PFSK-1 (cell line): ENCODE measurements at regions not wholly inside any gene's neighbourhood (a gene's known extent, or its start where the extent isn't known, plus 50 kb on each side); places are given as distances from the start of the nearest gene placed in this dataset.

Source experiments
- POLR2AphosphoS5 ChIP-seq: IDR thresholded peaks from 2 replicates; pipeline ENCODE4 v1.6.1; 2012; ENCODE audit warnings: low read depth, mild to moderate bottlenecking, control low read depth, low read length, moderate library complexity
- SIN3A ChIP-seq: IDR thresholded peaks from 2 replicates; pipeline ENCODE4 v1.6.1; 2012; ENCODE audit warnings: mild to moderate bottlenecking, low read length, moderate library complexity, borderline replicate concordance; ENCODE audit not compliant: insufficient read depth
- TAF1 ChIP-seq: IDR thresholded peaks from 2 replicates; pipeline ENCODE4 v1.6.1; 2012; ENCODE audit warnings: low read length, control low read depth, borderline replicate concordance; ENCODE audit not compliant: insufficient read depth
- TF ChIP-seq, protein P1 (sequence below), 2 experiments: IDR thresholded peaks; 2 replicates each; pipeline versions ENCODE4 v1.6.1 to v1.8.0; 2011 to 2012; ENCODE audit warnings: low read depth in 2 of 2, low read length in 2 of 2, control low read depth in 1 of 2, inconsistent platforms in 1 of 2, mild to moderate bottlenecking in 1 of 2, moderate library complexity in 1 of 2; ENCODE audit not compliant: insufficient read depth in 1 of 2

DNA sequence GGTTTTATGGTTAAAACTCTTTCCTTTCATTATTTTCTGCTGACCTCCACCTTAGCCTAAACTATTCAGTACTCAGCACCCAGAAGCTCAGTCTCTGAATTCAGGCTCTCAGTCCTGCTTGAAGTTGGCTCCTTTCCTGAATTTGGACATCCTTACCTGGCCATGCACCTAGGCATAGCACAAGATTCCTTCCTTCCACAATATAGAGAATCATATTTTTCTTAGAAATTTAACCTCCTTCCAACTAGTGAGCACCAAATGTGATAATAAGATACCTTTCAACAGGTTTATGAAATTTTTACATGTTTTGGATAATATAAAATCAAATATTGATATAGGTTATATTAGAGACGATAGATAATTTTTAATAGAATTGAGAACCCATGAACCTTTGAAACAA lies 905.6 kb upstream of the GHITM start:
- TF ChIP-seq SIN3A = no peak
- no peak for TF ChIP-seq POLR2AphosphoS5
- TF ChIP-seq, protein P1, sequence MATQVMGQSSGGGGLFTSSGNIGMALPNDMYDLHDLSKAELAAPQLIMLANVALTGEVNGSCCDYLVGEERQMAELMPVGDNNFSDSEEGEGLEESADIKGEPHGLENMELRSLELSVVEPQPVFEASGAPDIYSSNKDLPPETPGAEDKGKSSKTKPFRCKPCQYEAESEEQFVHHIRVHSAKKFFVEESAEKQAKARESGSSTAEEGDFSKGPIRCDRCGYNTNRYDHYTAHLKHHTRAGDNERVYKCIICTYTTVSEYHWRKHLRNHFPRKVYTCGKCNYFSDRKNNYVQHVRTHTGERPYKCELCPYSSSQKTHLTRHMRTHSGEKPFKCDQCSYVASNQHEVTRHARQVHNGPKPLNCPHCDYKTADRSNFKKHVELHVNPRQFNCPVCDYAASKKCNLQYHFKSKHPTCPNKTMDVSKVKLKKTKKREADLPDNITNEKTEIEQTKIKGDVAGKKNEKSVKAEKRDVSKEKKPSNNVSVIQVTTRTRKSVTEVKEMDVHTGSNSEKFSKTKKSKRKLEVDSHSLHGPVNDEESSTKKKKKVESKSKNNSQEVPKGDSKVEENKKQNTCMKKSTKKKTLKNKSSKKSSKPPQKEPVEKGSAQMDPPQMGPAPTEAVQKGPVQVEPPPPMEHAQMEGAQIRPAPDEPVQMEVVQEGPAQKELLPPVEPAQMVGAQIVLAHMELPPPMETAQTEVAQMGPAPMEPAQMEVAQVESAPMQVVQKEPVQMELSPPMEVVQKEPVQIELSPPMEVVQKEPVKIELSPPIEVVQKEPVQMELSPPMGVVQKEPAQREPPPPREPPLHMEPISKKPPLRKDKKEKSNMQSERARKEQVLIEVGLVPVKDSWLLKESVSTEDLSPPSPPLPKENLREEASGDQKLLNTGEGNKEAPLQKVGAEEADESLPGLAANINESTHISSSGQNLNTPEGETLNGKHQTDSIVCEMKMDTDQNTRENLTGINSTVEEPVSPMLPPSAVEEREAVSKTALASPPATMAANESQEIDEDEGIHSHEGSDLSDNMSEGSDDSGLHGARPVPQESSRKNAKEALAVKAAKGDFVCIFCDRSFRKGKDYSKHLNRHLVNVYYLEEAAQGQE (IDR thresholded peaks at IDR 0.05; ENCODE audit: insufficient read depth in 1 of 2, low read depth in 2 of 2, low read length in 2 of 2) = no peak
- no peak for TF ChIP-seq TAF1
